Heart right ventricle (tissue), 16 donors: ENCODE measurements at regions not wholly inside any gene's neighbourhood (a gene's known extent, or its start where the extent isn't known, plus 50 kb on each side); places are given as distances from the start of the nearest gene placed in this dataset.
"Not testable (repeated sequence)": the region's sequence is repeated elsewhere in the genome, so short reads cannot be mapped to it uniquely, and the experiment has no call there.

ENCODE experiments used
- ATAC-seq, 8 donors: fragments of 200-7000 bp; cut with Tn5 transposase; one replicate each; pipeline ENCODE4 v1.9.1; 2020; ENCODE audit warnings: mild to moderate bottlenecking in 8 of 8, moderate library complexity in 8 of 8, moderate number of reproducible peaks in 1 of 8
- DNase-seq, 2 donors: peaks; one replicate each; pipeline ENCODE4 v3.0.0-alpha.2; 2020
- H3K27ac ChIP-seq, 10 donors: fragments of 200-600 bp; sonication (generic) in 2 of 10; one replicate each; pipeline versions ENCODE4 v1.5.0 to v1.8.0; 2020 to 2022; ENCODE audit warnings: mild to moderate bottlenecking in 3 of 10
- H3K27me3 ChIP-seq, 7 donors: fragments of 200-600 bp; one replicate each; pipeline ENCODE4 v1.8.0; 2021 to 2022; ENCODE audit warnings: mild to moderate bottlenecking in 2 of 7
- H3K36me3 ChIP-seq, 9 donors: fragments of 200-600 bp; sonication (generic) in 1 of 9; one replicate each; pipeline versions ENCODE4 v1.5.0 to v1.8.0; 2020 to 2022; ENCODE audit warnings: mild to moderate bottlenecking in 2 of 9
- H3K4me1 ChIP-seq, 9 donors: fragments of 200-600 bp; sonication (generic) in 1 of 9; one replicate each; pipeline versions ENCODE4 v1.5.0 to v1.8.0; 2020 to 2022; ENCODE audit warnings: mild to moderate bottlenecking in 4 of 9
- H3K4me3 ChIP-seq, 10 donors: fragments of 200-600 bp; sonication (generic) in 2 of 10; one replicate each; pipeline versions ENCODE4 v1.5.0 to v1.8.0; 2020 to 2022; ENCODE audit warnings: mild to moderate bottlenecking in 7 of 10, moderate library complexity in 2 of 10
- H3K9me3 ChIP-seq, 11 donors: fragments of 200-600 bp in 10 of 11; sonication (generic) in 2 of 11; one replicate each; pipeline versions ENCODE4 v1.5.0 to v1.8.0; 2013 to 2022; ENCODE audit warnings: mild to moderate bottlenecking in 2 of 11, control low read depth in 1 of 11, moderate library complexity in 1 of 11
- WGBS, 2 donors: extraction: QIAGEN DNeasy Blood & Tissue Kit; methylation state at CpG; one replicate each; pipeline ENCODE4 v1.1.7; 2013; ENCODE audit warnings: inconsistent platforms in 1 of 2; 5-methylcytosine and 5-hydroxymethylcytosine counted together
- intact Hi-C, 10 donors: fragments of 100-400 bp; cut with DNase I; formaldehyde crosslinking; loops; one replicate each; pipeline versions ENCODE4 v1.11.1 to v1.14.2; 2022
- TF ChIP-seq, protein P1 (sequence below), 9 donors: fragments of 200-600 bp; sonication (generic) in 2 of 9; IDR thresholded peaks; one replicate each; pipeline versions ENCODE4 v1.5.0 to v1.8.0; 2021 to 2022; ENCODE audit warnings: antibody characterized with exemption in 9 of 9, mild to moderate bottlenecking in 5 of 9, moderate library complexity in 1 of 9
- donor health status: Arrhythmogenic right ventricular cardiomyopathy.
- donor health status: ischemic (EF 13 %, LVEDD 7.1; RV severe dilation, severe dysfunction).
- donor health status: healthy with polysubstance abuse.
- donor health status: DM: no; HTN: yes; CAD: no.
- donor health status: DM: no; HTN: no; CAD: no.
- donor health status: ischemic (EF 25% LVEDD 6.9; RV normal size, moderate dysfunction).
- donor health status: ischemic (EF 25% LVEDD 5.7; RV mildly dilated, moderate dysfunction).
- donor health status: healthy.
- donor health status: DM: yes; HTN: yes; CAD: no.
- donor health status: Ischemic cardiomyopathy.
- donor health status: ischemic (EF 35%, LVEDD 5.7; RV mildly dilated, moderate dysfunction).
- donor health status: nonischemic (EF 11% LVEDD 7.7; RV severe dilation, severe dysfunction).
- donor health status: DM: yes; HTN: yes; CAD: no.
- donor health status: PGD.
- donor health status: ischemic (EF 29% LVEDD 5.4; RV normal size, mild dysfunction).
- donor health status: nonischemic (EF 23%, LVEDD 6.1; RV moderate dilation, normal function).

GRCh38 chr1:197841158-197841557 lies 61.3 kb upstream of the C1orf53 start:
- ATAC-seq (no peak), DNase-seq (no peak)
- Histone ChIP-seq H3K4me1 (peaks cover 0 to 18% (median 0%) of the 10 kb centered on the region in 9 donors), H3K36me3 (no peaks in the 10 kb centered on the region), H3K9me3 (no peaks in the 10 kb centered on the region), H3K27ac (no peak overlapping the region), H3K4me3 (no peak overlapping the region), H3K27me3 (peaks cover 0 to 8% (median 0%) of the 10 kb centered on the region in 7 donors)
- TF ChIP-seq, protein P1, sequence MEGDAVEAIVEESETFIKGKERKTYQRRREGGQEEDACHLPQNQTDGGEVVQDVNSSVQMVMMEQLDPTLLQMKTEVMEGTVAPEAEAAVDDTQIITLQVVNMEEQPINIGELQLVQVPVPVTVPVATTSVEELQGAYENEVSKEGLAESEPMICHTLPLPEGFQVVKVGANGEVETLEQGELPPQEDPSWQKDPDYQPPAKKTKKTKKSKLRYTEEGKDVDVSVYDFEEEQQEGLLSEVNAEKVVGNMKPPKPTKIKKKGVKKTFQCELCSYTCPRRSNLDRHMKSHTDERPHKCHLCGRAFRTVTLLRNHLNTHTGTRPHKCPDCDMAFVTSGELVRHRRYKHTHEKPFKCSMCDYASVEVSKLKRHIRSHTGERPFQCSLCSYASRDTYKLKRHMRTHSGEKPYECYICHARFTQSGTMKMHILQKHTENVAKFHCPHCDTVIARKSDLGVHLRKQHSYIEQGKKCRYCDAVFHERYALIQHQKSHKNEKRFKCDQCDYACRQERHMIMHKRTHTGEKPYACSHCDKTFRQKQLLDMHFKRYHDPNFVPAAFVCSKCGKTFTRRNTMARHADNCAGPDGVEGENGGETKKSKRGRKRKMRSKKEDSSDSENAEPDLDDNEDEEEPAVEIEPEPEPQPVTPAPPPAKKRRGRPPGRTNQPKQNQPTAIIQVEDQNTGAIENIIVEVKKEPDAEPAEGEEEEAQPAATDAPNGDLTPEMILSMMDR (IDR thresholded peaks at IDR 0.05) = no peak
- WGBS, 2 donors = 77 to 81% methylated on average over 6 of the region's 6 CpGs
- intact Hi-C loops = no loop called here

DNA sequence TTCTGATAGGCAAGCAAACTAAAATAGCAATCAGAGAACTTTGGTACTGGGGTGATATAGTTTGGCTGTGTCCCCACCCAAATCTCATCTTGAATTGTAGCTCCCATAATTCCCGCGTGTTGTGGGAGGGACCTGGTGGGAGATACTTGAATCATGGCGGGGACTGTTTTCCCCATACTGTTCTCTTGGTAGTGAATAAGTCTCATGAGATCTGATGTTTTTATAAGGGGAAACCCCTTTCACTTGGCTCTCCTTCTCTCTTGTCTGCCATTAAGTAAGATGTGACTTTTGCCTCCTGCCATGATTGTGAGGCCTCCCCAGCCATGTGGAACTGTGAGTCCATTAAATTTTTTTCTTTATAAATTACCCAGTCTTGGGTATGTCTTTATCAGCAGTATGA lies 62.6 kb upstream of the C1orf53 start:
- H3K4me3 ChIP-seq, H3K27me3 ChIP-seq, DNase-seq, H3K36me3 ChIP-seq, H3K9me3 ChIP-seq, intact Hi-C loops, ATAC-seq: not testable (repeated sequence)
- Histone ChIP-seq H3K4me1 (peaks cover 0 to 18% (median 0%) of the 10 kb centered on the region in 9 donors), H3K27ac (peak overlapping the region in 1 of 10 donors; percentile 27)
- 89 to 90% methylated on average over 3 of the region's 3 CpGs for WGBS, 2 donors

DNA sequence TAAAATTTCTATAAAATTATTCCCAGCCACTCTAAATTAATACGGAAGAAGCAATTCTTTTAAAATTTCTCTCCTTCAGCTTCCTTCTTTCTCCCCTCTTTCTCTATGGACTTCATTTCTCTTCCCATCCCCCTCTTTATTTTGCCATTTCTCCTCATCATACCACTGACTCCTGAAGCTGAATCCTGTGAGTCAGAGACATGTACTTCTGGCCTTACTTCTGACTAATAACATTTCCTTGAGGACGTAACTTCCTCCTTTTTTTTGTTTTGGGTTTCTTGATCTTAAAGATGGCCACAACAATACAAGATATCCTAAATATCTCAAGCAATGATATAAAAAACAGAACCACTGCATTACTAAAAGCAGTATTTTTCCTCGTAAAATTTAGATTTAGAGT lies 63.6 kb upstream of the DENND1B start:
- intact Hi-C loops = no loop called here
- ATAC-seq = no peak
- 65 to 83% methylated on average over 3 of the region's 3 CpGs for WGBS, 2 donors

GRCh38 chr1:197837911-197838310 lies 62.6 kb upstream of the DENND1B start:
- TF ChIP-seq, protein P1 (IDR thresholded peaks at IDR 0.05) = no peak
- intact Hi-C loops = no loop called here
- Histone ChIP-seq H3K27me3 (no peaks in the 10 kb centered on the region), H3K4me3 (no peak overlapping the region), H3K4me1 (peaks cover 0 to 18% (median 0%) of the 10 kb centered on the region in 9 donors), H3K27ac (no peak overlapping the region), H3K9me3 (no peaks in the 10 kb centered on the region), H3K36me3 (no peaks in the 10 kb centered on the region)
- WGBS, 2 donors = 69% methylated on average over 1 of the region's 1 CpG
- ATAC-seq = no peak
- no peak for DNase-seq

More for the DNA sequence above, 63.6 kb upstream of the DENND1B start:
- H3K27ac ChIP-seq = peak overlapping the region in 1 of 10 donors; percentile 67
- peaks cover 0 to 4% (median 0%) of the 10 kb centered on the region in 7 donors for H3K27me3 ChIP-seq
- no peak overlapping the region for H3K4me3 ChIP-seq
- TF ChIP-seq, protein P1 (IDR thresholded peaks at IDR 0.05) = no peak
- peaks cover 0 to 18% (median 0%) of the 10 kb centered on the region in 9 donors for H3K4me1 ChIP-seq
- H3K9me3 ChIP-seq = no peaks in the 10 kb centered on the region
- DNase-seq = no peak
- no peaks in the 10 kb centered on the region for H3K36me3 ChIP-seq

DNA sequence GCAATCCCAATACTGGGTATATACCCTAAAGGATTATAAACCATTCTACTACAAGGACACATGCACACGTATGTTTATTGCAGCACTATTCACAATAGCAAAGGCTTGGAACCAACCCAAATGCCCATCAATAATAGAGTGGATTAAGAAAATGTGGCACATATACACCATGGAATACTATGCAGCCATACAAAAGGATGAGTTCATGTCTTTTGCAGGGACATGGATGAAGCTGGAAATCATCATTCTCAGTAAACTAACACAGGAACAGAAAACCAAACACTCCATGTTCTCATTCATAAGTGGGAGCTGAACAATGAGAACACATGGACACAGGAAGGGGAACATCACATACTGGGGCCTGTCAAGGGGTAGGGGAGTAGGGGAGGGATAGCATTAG lies 61.1 kb upstream of the DENND1B start:
- 92 to 96% methylated on average over 1 of the region's 1 CpG for WGBS, 2 donors
- H3K27me3 ChIP-seq, DNase-seq, H3K36me3 ChIP-seq, H3K9me3 ChIP-seq, H3K27ac ChIP-seq, H3K4me3 ChIP-seq, intact Hi-C loops, ATAC-seq: not testable (repeated sequence)
- peaks cover 0 to 11% (median 0%) of the 10 kb centered on the region in 9 donors for H3K4me1 ChIP-seq

DNA sequence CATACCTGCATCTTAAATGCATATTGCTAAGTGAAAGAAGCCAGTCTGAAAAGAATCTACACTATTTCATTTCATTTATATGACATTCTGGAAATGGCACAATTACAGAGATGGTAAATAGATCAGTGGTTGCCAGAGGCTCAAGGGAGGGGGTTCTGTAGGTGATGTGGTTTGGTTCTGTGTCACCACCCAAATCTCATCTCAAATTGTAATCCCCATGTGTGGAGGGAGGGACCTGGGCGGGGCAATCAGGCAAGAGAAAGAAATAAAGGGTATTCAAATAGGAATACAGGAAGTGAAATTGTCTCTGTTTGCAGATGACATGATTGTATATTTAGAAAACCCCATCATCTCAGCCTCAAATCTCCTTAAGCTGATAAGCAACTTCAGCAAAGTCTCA lies 53.7 kb upstream of the DENND1B start:
- H3K9me3 ChIP-seq, DNase-seq, H3K27ac ChIP-seq, intact Hi-C loops, H3K27me3 ChIP-seq, ATAC-seq, H3K4me1 ChIP-seq, H3K36me3 ChIP-seq, H3K4me3 ChIP-seq: not testable (repeated sequence)
- WGBS, 2 donors = 74 to 88% methylated on average over 1 of the region's 1 CpG
